Thyroid gland (tissue), 4 donors: ENCODE measurements at regions not wholly inside any gene's neighbourhood (a gene's known extent, or its start where the extent isn't known, plus 50 kb on each side); places are given as distances from the start of the nearest gene placed in this dataset.

ENCODE experiments used
- DNase-seq, 2 donors: peaks; one replicate each; pipeline ENCODE4 v3.0.0-alpha.2; 2019
- H3K27ac ChIP-seq, 3 donors: fragments of 200-600 bp; sonication (generic); 1 replicate in 2 of 3; 2 replicates in 1 of 3; pipeline ENCODE4 v1.5.1; 2016 to 2019; ENCODE audit warnings: mild to moderate bottlenecking in 1 of 3, moderate library complexity in 1 of 3
- H3K27me3 ChIP-seq: fragments of 200-600 bp; sonication (generic); one replicate; pipeline ENCODE4 v1.5.1; 2019
- H3K36me3 ChIP-seq, 2 donors: fragments of 200-600 bp; sonication (generic); one replicate each; pipeline ENCODE4 v1.5.1; 2016 to 2019
- H3K4me1 ChIP-seq, 2 donors: fragments of 200-600 bp; sonication (generic); one replicate each; pipeline ENCODE4 v1.5.1; 2017 to 2019
- H3K4me3 ChIP-seq, 3 donors: fragments of 200-600 bp; sonication (generic); replicated peaks in 1 of 3; 1 replicate in 2 of 3; 2 replicates in 1 of 3; pipeline ENCODE4 v1.5.1; 2016; ENCODE audit warnings: mild to moderate bottlenecking in 1 of 3
- H3K9me3 ChIP-seq: fragments of 200-600 bp; sonication (generic); one replicate; pipeline ENCODE4 v1.5.1; 2017
- POLR2A ChIP-seq, 2 donors: fragments of 450-650 bp; IDR thresholded peaks; one replicate each; pipeline ENCODE4 v1.6.1; 2017; ENCODE audit warnings: antibody characterized with exemption in 2 of 2, mild to moderate bottlenecking in 2 of 2, moderate library complexity in 1 of 2
- WGBS, 2 donors: methylation state at CpG; one replicate each; pipeline ENCODE4 v1.1.5; 2017; 5-methylcytosine and 5-hydroxymethylcytosine counted together
- intact Hi-C: fragments of 100-400 bp; cut with DNase I; formaldehyde crosslinking; loops from one replicate; pipeline ENCODE4 v1.15.1; 2023
- TF ChIP-seq, protein P1 (sequence below), 6 experiments: fragments of 200-600 bp in 3 of 6; fragments of 450-650 bp in 3 of 6; sonication (generic) in 3 of 6; IDR thresholded peaks; one replicate each; pipeline ENCODE4 v1.5.1; 2016 to 2019; ENCODE audit warnings: antibody characterized with exemption in 6 of 6, mild to moderate bottlenecking in 2 of 6, inconsistent platforms in 1 of 6, moderate library complexity in 1 of 6

DNA sequence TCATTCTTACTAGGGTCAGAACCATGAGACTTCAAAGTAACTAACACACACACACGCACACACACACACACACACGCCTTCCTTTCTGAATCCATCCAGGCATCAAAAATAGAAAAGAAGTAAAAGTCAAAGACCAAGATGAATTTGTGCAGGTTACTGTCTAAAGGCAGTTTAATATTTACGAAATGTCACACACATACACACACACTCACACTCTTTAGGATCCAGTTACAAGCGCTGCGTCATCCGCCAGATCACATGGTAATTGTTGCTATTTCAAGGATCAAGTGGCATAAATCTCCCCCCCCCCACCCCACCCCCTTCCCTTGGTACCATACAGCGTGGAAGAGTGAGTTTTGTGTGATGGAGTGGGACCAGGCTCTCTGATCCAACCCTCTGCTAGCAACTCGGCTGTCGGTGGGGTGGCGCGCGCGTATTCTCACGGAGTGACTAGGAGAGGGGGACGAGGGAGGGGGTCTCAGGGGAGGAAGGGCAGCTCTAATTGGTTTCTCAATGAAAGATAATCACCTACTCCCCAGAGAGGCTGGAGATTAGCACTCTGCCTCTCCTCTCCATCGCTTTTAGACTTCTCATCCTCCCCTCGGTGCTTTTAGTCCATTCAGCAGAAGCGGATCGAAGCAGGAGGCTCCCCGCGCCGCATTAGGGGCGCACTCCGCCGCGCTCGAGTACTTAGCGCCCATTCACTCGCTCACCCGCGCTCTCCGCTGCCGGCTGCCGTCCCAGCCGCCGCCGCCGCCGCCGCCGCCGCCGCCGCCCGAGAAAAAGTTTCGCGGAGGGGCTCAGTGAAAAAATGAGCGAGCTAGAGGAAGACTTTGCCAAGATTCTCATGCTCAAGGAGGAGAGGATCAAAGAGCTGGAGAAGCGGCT lies 83.5 kb upstream of the PRKG1 start:
- intact Hi-C loops: no loop called here
- Histone ChIP-seq H3K27me3 (no peaks in the 10 kb centered on the region), H3K27ac (peak overlapping the region; percentile 29 to 85 (median 69)), H3K9me3 (no peaks in the 10 kb centered on the region), H3K36me3 (no peaks in the 10 kb centered on the region), H3K4me3 (peak overlapping the region; percentile 57 to 64 (median 59)), H3K4me1 (no peaks in the 10 kb centered on the region)
- 4 to 6% methylated on average over 29 to 47 of the region's 49 CpGs for WGBS, 2 donors
- TF ChIP-seq, protein P1, sequence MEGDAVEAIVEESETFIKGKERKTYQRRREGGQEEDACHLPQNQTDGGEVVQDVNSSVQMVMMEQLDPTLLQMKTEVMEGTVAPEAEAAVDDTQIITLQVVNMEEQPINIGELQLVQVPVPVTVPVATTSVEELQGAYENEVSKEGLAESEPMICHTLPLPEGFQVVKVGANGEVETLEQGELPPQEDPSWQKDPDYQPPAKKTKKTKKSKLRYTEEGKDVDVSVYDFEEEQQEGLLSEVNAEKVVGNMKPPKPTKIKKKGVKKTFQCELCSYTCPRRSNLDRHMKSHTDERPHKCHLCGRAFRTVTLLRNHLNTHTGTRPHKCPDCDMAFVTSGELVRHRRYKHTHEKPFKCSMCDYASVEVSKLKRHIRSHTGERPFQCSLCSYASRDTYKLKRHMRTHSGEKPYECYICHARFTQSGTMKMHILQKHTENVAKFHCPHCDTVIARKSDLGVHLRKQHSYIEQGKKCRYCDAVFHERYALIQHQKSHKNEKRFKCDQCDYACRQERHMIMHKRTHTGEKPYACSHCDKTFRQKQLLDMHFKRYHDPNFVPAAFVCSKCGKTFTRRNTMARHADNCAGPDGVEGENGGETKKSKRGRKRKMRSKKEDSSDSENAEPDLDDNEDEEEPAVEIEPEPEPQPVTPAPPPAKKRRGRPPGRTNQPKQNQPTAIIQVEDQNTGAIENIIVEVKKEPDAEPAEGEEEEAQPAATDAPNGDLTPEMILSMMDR (IDR thresholded peaks at IDR 0.05): no peak
- no peak for TF ChIP-seq POLR2A (IDR thresholded peaks at IDR 0.05)
- peak; percentile 36 to 50 for DNase-seq

DNA sequence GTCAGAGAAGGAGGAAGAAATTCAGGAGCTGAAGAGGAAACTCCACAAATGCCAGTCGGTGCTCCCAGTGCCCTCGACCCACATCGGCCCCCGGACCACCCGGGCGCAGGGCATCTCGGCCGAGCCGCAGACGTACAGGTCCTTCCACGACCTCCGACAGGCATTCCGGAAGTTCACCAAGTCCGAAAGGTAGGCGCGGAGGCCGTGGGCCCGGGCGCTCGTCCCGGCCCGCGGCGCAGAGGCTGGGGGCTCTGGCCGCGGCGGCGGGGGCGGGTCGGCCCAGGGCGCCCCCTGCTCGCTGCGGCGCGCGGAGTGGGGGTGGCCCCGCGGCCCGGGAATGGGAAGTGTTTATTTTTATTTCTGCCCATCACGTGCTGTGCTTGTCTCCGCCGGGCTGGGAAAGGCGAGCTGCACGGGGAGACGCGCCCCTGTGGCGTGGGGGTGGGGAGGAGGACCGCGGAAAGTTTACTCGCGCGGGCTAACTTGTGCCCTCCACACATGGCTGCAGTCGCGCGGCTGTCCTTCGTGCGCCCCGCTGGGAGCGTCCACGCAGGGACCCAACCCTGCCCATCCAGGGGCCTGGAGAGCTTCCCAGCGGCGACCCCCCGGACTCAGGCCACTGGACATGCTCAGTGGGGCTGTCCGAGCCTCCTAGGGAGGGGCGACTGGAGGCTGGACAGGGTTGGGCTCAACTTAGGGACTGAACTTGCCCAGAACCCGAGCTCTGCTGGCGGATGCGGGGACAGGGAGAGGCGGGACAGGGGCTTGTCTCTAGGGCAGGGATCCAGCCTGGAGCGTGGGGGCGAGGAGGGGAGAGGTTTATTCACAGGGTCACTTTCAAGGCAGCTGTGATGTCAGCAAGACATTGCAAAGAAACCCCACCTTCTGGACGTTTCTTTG lies 82.6 kb upstream of the PRKG1 start:
- TF ChIP-seq, protein P1 (IDR thresholded peaks at IDR 0.05): no peak
- peak in 1 of 2 donors; percentile 22 for TF ChIP-seq POLR2A (IDR thresholded peaks at IDR 0.05)
- intact Hi-C loops: no loop called here
- DNase-seq: peak; percentile 54
- no peaks in the 10 kb centered on the region for H3K36me3 ChIP-seq
- H3K27me3 ChIP-seq: no peaks in the 10 kb centered on the region
- peak overlapping the region; percentile 29 to 85 (median 69) for H3K27ac ChIP-seq
- H3K9me3 ChIP-seq: no peaks in the 10 kb centered on the region
- WGBS, 2 donors: 0 to 4% methylated on average over 22 to 37 of the region's 72 CpGs
- H3K4me1 ChIP-seq: no peaks in the 10 kb centered on the region
- H3K4me3 ChIP-seq: peak overlapping the region; percentile 57 to 64 (median 59)

DNA sequence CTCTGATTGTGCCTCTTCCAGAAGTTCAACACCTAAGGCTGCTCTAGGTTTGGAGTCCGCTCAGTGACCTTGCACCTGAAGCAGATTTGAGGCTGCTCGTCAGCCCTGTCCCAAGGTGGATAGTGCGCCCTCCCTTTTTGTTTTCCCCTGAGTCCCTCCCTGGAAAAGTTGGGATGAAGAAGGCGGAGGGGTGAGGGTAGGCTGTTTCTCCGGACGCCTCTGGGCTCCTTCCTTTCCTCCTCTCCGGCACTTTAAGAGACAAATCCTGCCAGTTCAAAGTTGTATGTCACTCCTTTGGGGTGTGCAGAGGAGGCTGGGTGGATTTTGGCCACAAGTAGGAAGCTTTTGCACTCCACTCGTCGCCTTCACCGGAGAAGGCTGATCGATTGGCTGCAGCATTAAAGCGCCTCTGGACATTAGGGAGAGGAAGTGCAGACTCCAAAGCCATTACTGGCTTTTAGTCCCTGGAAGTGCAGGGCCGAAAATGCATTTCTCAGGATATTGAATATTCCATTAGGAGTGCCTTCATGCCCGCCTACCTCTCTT lies 81.9 kb upstream of the PRKG1 start:
- Histone ChIP-seq H3K4me1 (no peaks in the 10 kb centered on the region), H3K4me3 (peak overlapping the region in 2 of 3 donors; percentile 0 to 57), H3K9me3 (no peaks in the 10 kb centered on the region), H3K27ac (peak overlapping the region in 2 of 3 donors; percentile 69 to 85), H3K36me3 (no peaks in the 10 kb centered on the region), H3K27me3 (no peaks in the 10 kb centered on the region)
- WGBS, 2 donors: 53 to 63% methylated on average over 13 to 14 of the region's 14 CpGs
- DNase-seq: no peak
- intact Hi-C loops: no loop called here
- no peak for TF ChIP-seq POLR2A (IDR thresholded peaks at IDR 0.05)
- TF ChIP-seq, protein P1 (IDR thresholded peaks at IDR 0.05): no peak

DNA sequence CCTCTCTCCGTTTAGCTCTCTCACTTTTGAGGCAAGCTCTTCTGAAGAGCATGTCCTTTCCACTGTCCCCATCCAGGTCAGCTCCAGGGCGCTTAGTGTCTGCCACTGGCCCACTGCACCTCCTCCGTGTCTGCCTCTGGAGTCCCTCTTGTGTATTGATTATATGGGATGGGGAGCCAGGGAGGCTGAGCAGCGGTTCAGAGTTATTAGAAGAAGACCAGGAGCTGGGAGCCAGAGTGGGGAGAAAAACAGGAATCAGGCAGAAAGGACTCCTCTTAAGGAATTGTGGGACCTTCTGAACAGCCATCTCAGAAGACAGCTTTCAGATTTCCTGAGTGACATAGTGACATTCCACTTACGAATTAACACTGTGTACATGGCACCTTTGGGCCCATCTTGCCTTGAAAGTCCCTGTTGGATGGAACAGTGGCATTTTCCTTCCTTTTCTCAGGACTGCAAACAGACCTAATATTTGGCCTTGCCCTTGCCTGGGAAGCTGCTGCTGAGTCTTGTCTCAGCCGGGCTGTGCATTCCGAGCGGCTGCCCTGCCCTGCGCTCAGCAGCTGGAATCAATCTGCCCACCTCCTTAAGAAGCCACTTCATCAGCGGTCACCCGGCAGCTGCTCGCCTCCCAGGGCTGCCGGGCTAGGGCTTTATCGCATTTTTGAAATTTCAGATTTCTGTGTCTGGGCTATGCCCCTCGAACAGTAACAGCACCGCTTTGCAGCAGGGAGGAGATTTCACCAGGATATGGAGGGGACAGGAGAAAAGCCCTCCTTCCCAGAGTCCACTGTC lies 81.1 kb upstream of the PRKG1 start:
- no peaks in the 10 kb centered on the region for H3K36me3 ChIP-seq
- peak overlapping the region; percentile 36 to 85 (median 69) for H3K27ac ChIP-seq
- H3K4me3 ChIP-seq: peak overlapping the region in 2 of 3 donors; percentile 9 to 57
- TF ChIP-seq, protein P1 (IDR thresholded peaks at IDR 0.05): no peak
- no peak for TF ChIP-seq POLR2A (IDR thresholded peaks at IDR 0.05)
- H3K27me3 ChIP-seq: no peaks in the 10 kb centered on the region
- intact Hi-C loops: no loop called here
- 36 to 44% methylated on average over 16 of the region's 16 CpGs for WGBS, 2 donors
- H3K4me1 ChIP-seq: no peaks in the 10 kb centered on the region
- H3K9me3 ChIP-seq: no peaks in the 10 kb centered on the region
- peak; percentile 25 to 29 for DNase-seq
